ENCODE measurements at regions not wholly inside any gene's neighbourhood (a gene's known extent, or its start where the extent isn't known, plus 50 kb on each side); places are given as distances from the start of the nearest gene placed in this dataset.

- DNase-seq = no peak
Observed at GRCh38 chr13:34265046-34265679, 447.2 kb downstream of the RFC3 start.

DNA sequence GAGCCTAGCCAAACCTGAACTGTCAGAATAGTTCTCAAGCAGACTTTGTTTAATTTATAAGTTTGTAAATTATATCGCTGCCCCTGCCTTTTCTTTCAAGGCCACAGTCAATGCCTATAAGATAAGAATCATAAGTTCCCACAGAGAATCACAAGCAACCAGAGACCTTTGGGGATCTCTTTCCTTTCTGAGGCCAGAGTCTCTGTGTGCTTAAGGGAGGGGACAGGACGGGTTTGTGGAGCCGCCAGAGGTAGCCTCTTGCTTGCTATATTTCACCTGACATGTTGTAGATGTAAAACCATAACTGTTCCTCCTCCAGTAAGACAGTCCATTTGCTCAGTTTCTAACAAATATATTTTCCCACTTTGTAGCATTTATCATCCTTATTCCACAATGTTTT, 458.8 kb downstream of the RFC3 start:
- H3K9me3 ChIP-seq (ENCODE audit: insufficient read depth, low read length, severe bottlenecking) = no peaks in the 10 kb centered on the region
- DNase-seq (no peak), ATAC-seq (ENCODE audit: insufficient read depth, low read depth) (no peak)
- no peak overlapping the region for H2AFZ ChIP-seq (ENCODE audit: low read depth, low read length)
- H3K4me2 ChIP-seq (ENCODE audit: insufficient read depth, low read length) = no peak overlapping the region
- no peaks in the 10 kb centered on the region for H3K27me3 ChIP-seq (ENCODE audit: insufficient read depth, low read length, poor library complexity)
- no peaks in the 10 kb centered on the region for H3K4me1 ChIP-seq (ENCODE audit: insufficient read depth, low read length)
- H4K20me1 ChIP-seq (ENCODE audit: insufficient read depth, low read length) = no peaks in the 10 kb centered on the region
- no peaks in the 10 kb centered on the region for H3K36me3 ChIP-seq (ENCODE audit: insufficient read depth, low read length)
- H3K79me2 ChIP-seq (ENCODE audit: insufficient read depth, low read length) = no peaks in the 10 kb centered on the region
- H3K27ac ChIP-seq (ENCODE audit: low read length) = no peak overlapping the region
- TF ChIP-seq EZH2 (IDR thresholded peaks at IDR 0.05; ENCODE audit: borderline replicate concordance, low read depth, low read length, severe bottlenecking) = no peak
- no peak for TF ChIP-seq CTCF (IDR thresholded peaks at IDR 0.05; ENCODE audit: borderline replicate concordance, extremely low read depth, low read length, poor library complexity, severe bottlenecking)
- H3K4me3 ChIP-seq (ENCODE audit: low read depth in 1 of 2, low read length in 2 of 2) = no peak overlapping the region
- no peak overlapping the region for H3K9ac ChIP-seq (ENCODE audit: low read depth, low read length)

More at GRCh38 chr13:34265046-34265679, 447.2 kb downstream of the RFC3 start:
- Histone ChIP-seq H3K9ac (ENCODE audit: low read depth, low read length) (no peak overlapping the region), H3K4me1 (ENCODE audit: insufficient read depth, low read length) (no peaks in the 10 kb centered on the region), H3K36me3 (ENCODE audit: insufficient read depth, low read length) (no peaks in the 10 kb centered on the region), H3K4me2 (ENCODE audit: insufficient read depth, low read length) (no peak overlapping the region), H3K4me3 (ENCODE audit: low read depth in 1 of 2, low read length in 2 of 2) (no peak overlapping the region), H3K27ac (ENCODE audit: low read length) (no peak overlapping the region), H3K79me2 (ENCODE audit: insufficient read depth, low read length) (no peaks in the 10 kb centered on the region), H3K27me3 (ENCODE audit: insufficient read depth, low read length, poor library complexity) (no peaks in the 10 kb centered on the region), H3K9me3 (ENCODE audit: insufficient read depth, low read length, severe bottlenecking) (no peaks in the 10 kb centered on the region), H2AFZ (ENCODE audit: low read depth, low read length) (no peak overlapping the region), H4K20me1 (ENCODE audit: insufficient read depth, low read length) (no peaks in the 10 kb centered on the region)
- ATAC-seq (ENCODE audit: insufficient read depth, low read depth) = no peak
- no peak for TF ChIP-seq EZH2 (IDR thresholded peaks at IDR 0.05; ENCODE audit: borderline replicate concordance, low read depth, low read length, severe bottlenecking)
- no peak for TF ChIP-seq CTCF (IDR thresholded peaks at IDR 0.05; ENCODE audit: borderline replicate concordance, extremely low read depth, low read length, poor library complexity, severe bottlenecking)

DNA sequence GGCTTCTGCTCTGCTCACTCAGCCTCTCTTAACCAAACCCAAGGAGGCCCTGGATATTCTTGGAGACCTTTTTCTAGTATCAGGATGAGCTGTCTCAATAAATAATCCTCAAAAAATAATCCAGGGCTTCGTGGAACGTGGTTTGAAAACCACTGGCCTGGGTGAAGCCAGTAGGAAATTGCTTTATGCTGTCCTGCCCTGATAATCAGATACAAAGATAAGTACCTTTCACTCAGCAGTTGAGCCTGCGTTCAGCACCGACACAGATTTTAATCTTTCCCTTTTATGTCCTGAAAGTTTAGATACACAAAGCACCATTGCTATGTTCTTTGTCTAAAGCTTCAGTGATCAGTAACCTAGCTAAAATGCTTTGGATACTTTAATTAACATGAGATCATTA, 460.0 kb downstream of the RFC3 start:
- no peaks in the 10 kb centered on the region for H3K36me3 ChIP-seq (ENCODE audit: insufficient read depth, low read length)
- no peak for TF ChIP-seq CTCF (IDR thresholded peaks at IDR 0.05; ENCODE audit: borderline replicate concordance, extremely low read depth, low read length, poor library complexity, severe bottlenecking)
- TF ChIP-seq EZH2 (IDR thresholded peaks at IDR 0.05; ENCODE audit: borderline replicate concordance, low read depth, low read length, severe bottlenecking) = no peak
- H3K9me3 ChIP-seq (ENCODE audit: insufficient read depth, low read length, severe bottlenecking) = no peaks in the 10 kb centered on the region
- no peak for ATAC-seq (ENCODE audit: insufficient read depth, low read depth)
- H3K9ac ChIP-seq (ENCODE audit: low read depth, low read length) = no peak overlapping the region
- no peak overlapping the region for H2AFZ ChIP-seq (ENCODE audit: low read depth, low read length)
- no peak overlapping the region for H3K27ac ChIP-seq (ENCODE audit: low read length)
- no peaks in the 10 kb centered on the region for H4K20me1 ChIP-seq (ENCODE audit: insufficient read depth, low read length)
- H3K79me2 ChIP-seq (ENCODE audit: insufficient read depth, low read length) = no peaks in the 10 kb centered on the region
- H3K4me3 ChIP-seq (ENCODE audit: low read depth in 1 of 2, low read length in 2 of 2) = no peak overlapping the region
- H3K4me2 ChIP-seq (ENCODE audit: insufficient read depth, low read length) = no peak overlapping the region
- H3K4me1 ChIP-seq (ENCODE audit: insufficient read depth, low read length) = no peaks in the 10 kb centered on the region
- DNase-seq = no peak
- no peaks in the 10 kb centered on the region for H3K27me3 ChIP-seq (ENCODE audit: insufficient read depth, low read length, poor library complexity)

Measured in DND-41 (cell line).